NCI-H2227 treated with DMSO at 0.1 percent for 48 hours (cell line): ENCODE measurements at regions not wholly inside any gene's neighbourhood (a gene's known extent, or its start where the extent isn't known, plus 50 kb on each side); places are given as distances from the start of the nearest gene placed in this dataset.

Source experiments
- DNase-seq: peaks from one replicate; lab custom pipeline; 2025; lab: John Stamatoyannopoulos, UW

- peak; percentile 63 for DNase-seq
Measured at GRCh38 chr16:66315210-66315825, 51.2 kb upstream of the CDH5 start.

- no peak for DNase-seq
Measured at GRCh38 chr16:66311306-66311705, 55.2 kb upstream of the CDH5 start.

GRCh38 chr16:66309215-66309807, 57.2 kb upstream of the CDH5 start:
- no peak for DNase-seq

GRCh38 chr16:66308096-66308495, 58.4 kb upstream of the CDH5 start:
- no peak for DNase-seq

GRCh38 chr16:66306366-66307150, 59.9 kb upstream of the CDH5 start:
- DNase-seq, result no peak

- DNase-seq, result no peak
Measured at GRCh38 chr16:66304961-66305360, 61.5 kb upstream of the CDH5 start.

GRCh38 chr16:66304151-66304550, 62.3 kb upstream of the CDH5 start:
- DNase-seq, result no peak

GRCh38 chr16:66300501-66300900, 66.0 kb upstream of the CDH5 start:
- no peak for DNase-seq

- no peak for DNase-seq
Measured at GRCh38 chr16:66300037-66300436, 66.5 kb upstream of the CDH5 start.

- DNase-seq, result no peak
Measured at GRCh38 chr16:66299349-66299748, 67.1 kb upstream of the CDH5 start.

GRCh38 chr16:66298571-66299120, 67.8 kb upstream of the CDH5 start:
- no peak for DNase-seq

GRCh38 chr16:66298006-66298405, 68.5 kb upstream of the CDH5 start:
- no peak for DNase-seq

- DNase-seq, result no peak
Measured at GRCh38 chr16:66296591-66296990, 69.9 kb upstream of the CDH5 start.

GRCh38 chr16:66295761-66296546, 70.5 kb upstream of the CDH5 start:
- no peak for DNase-seq

- DNase-seq, result no peak
Measured at GRCh38 chr16:66295213-66295612, 71.3 kb upstream of the CDH5 start.

GRCh38 chr16:66294507-66294906, 72.0 kb upstream of the CDH5 start:
- DNase-seq, result no peak

GRCh38 chr16:66293932-66294331, 72.6 kb upstream of the CDH5 start:
- no peak for DNase-seq

GRCh38 chr16:66293207-66293735, 73.2 kb upstream of the CDH5 start:
- no peak for DNase-seq

GRCh38 chr16:66292241-66292935, 74.1 kb upstream of the CDH5 start:
- DNase-seq, result no peak

- DNase-seq, result no peak
Measured at GRCh38 chr16:66291833-66292232, 74.7 kb upstream of the CDH5 start.

- DNase-seq, result no peak
Measured at GRCh38 chr16:66290431-66290830, 76.1 kb upstream of the CDH5 start.
